A172 (cell line): ENCODE measurements at regions not wholly inside any gene's neighbourhood (a gene's known extent, or its start where the extent isn't known, plus 50 kb on each side); places are given as distances from the start of the nearest gene placed in this dataset.
A peak's percentile ranks its signal among the peaks of the same experiment; 100 is the strongest.

Source experiments
- DNase-seq: peaks from one replicate; pipeline ENCODE4 v3.0.0-alpha.2; 2015; ENCODE audit warnings: low spot score

- DNase-seq = no peak
These were observed 64.5 kb upstream of the SMAD3 start for GRCh38 chr15:67000896-67001295.

GRCh38 chr15:67002368-67002767 is 63.0 kb upstream of the SMAD3 start:
- DNase-seq = no peak

- peak; percentile 38 for DNase-seq
These were observed 61.8 kb upstream of the SMAD3 start for GRCh38 chr15:67003586-67003985.

GRCh38 chr15:67004142-67004541 is 61.3 kb upstream of the SMAD3 start:
- DNase-seq = no peak

GRCh38 chr15:67005294-67005996 is 60.0 kb upstream of the SMAD3 start:
- no peak for DNase-seq

- DNase-seq = no peak
These were observed 59.0 kb upstream of the SMAD3 start for GRCh38 chr15:67006083-67007065.

GRCh38 chr15:67009576-67010569 is 55.5 kb upstream of the SMAD3 start:
- DNase-seq = no peak

- DNase-seq = no peak
These were observed 54.3 kb upstream of the SMAD3 start for GRCh38 chr15:67010898-67011616.

- no peak for DNase-seq
These were observed 53.8 kb upstream of the SMAD3 start for GRCh38 chr15:67011617-67012005.

GRCh38 chr15:67013696-67014095 is 51.7 kb upstream of the SMAD3 start:
- no peak for DNase-seq
